Vagina (tissue), 2 donors: ENCODE measurements at regions not wholly inside any gene's neighbourhood (a gene's known extent, or its start where the extent isn't known, plus 50 kb on each side); places are given as distances from the start of the nearest gene placed in this dataset.

Source experiments
- CTCF ChIP-seq, 3 experiments: fragments of 450-650 bp in 2 of 3; fragments of 200-600 bp in 1 of 3; sonication (generic) in 1 of 3; IDR thresholded peaks; one replicate each; pipeline ENCODE4 v1.5.1; 2017 to 2019; ENCODE audit warnings: antibody characterized with exemption in 3 of 3, mild to moderate bottlenecking in 2 of 3, moderate library complexity in 2 of 3
- POLR2A ChIP-seq, 2 donors: fragments of 450-650 bp; IDR thresholded peaks; one replicate each; pipeline ENCODE4 v1.6.1; 2017; ENCODE audit warnings: antibody characterized with exemption in 2 of 2, mild to moderate bottlenecking in 2 of 2, moderate library complexity in 2 of 2
- POLR2AphosphoS5 ChIP-seq, 2 donors: sonication (generic); formaldehyde crosslinking; IDR thresholded peaks; one replicate each; pipeline ENCODE4 v1.9.0; 2017; ENCODE audit warnings: antibody characterized with exemption in 2 of 2, mild to moderate bottlenecking in 2 of 2, low read depth in 1 of 2; ENCODE audit not compliant: insufficient read depth in 1 of 2

GRCh38 chr12:115004470-115005146 lies 320.6 kb upstream of the TBX3 start:
- TF ChIP-seq CTCF (IDR thresholded peaks at IDR 0.05) (no peak), POLR2AphosphoS5 (IDR thresholded peaks at IDR 0.05; ENCODE audit: insufficient read depth in 1 of 2, low read depth in 1 of 2) (no peak), POLR2A (IDR thresholded peaks at IDR 0.05) (no peak)
